ENCODE measurements at regions not wholly inside any gene's neighbourhood (a gene's known extent, or its start where the extent isn't known, plus 50 kb on each side); places are given as distances from the start of the nearest gene placed in this dataset.

GRCh38 chr5:135087950-135088349, 53.9 kb upstream of the PITX1 start (continued):
- TF ChIP-seq ZNF710 (CRISPR knock-in tag; IDR thresholded peaks at IDR 0.05; ENCODE audit: borderline replicate concordance), result no peak
- TF ChIP-seq ZNF350 (CRISPR knock-in tag; IDR thresholded peaks at IDR 0.05; ENCODE audit: borderline replicate concordance, low read depth), result no peak

- intact Hi-C loops (cut with micrococcal nuclease; ENCODE audit: unreplicated experiment), result no loop called here
- Histone ChIP-seq H3K27ac (ENCODE audit: extremely low read length, insufficient read depth, low read length) (no peak overlapping the region), H4K20me1 (ENCODE audit: insufficient read depth, low read length) (no peaks in the 10 kb centered on the region), H3K4me2 (ENCODE audit: low read depth, low read length) (no peak overlapping the region), H3K79me2 (ENCODE audit: insufficient read depth, low read length) (no peaks in the 10 kb centered on the region), H3K4me1 (ENCODE audit: insufficient read depth, low read length) (no peaks in the 10 kb centered on the region), H3K4me3 (replicated peaks in 1 of 3; ENCODE audit: insufficient read depth in 1 of 3, low read depth in 2 of 3, low read length in 3 of 3) (no peak overlapping the region), H3K36me3 (replicated peaks in 1 of 2; ENCODE audit: control insufficient read depth in 1 of 2, insufficient read depth in 2 of 2, low read length in 2 of 2) (no peaks in the 10 kb centered on the region), H2AFZ (ENCODE audit: low read length) (no peak overlapping the region), H3K27me3 (ENCODE audit: control insufficient read depth in 1 of 2, insufficient read depth in 2 of 2, low read length in 2 of 2) (no peaks in the 10 kb centered on the region), H3K9ac (ENCODE audit: insufficient read depth, low read depth, low read length) (no peak overlapping the region), H3K9me3 (ENCODE audit: low read length) (peaks cover 13% of the 10 kb centered on the region)
- no TSS peak for BruUV-seq (replicated peaks)
- in situ Hi-C loops (cut with HindIII; ENCODE audit: extremely low pct_ligation_motif_present, low pct_unique_long_range_greater_than_20kb), result no loop called here
- no peak for DNase-seq (ENCODE audit: low spot score)
- POLR2A ChIA-PET, result no interaction called here
- no peak for FAIRE-seq
- WGBS (ENCODE audit: low lambda C conversion rate), result 81% methylated on average over 13 of the region's 17 CpGs
- CTCF ChIA-PET (ENCODE audit: low intra/inter-chr PET ratio, low total read pairs), result no interaction called here
- ATAC-seq, result no peak
- TF ChIP-seq KDM2A (CRISPR knock-in tag; IDR thresholded peaks at IDR 0.05; ENCODE audit: borderline replicate concordance, low read depth) (no peak), FUBP1 (CRISPR knock-in tag; IDR thresholded peaks at IDR 0.05; ENCODE audit: borderline replicate concordance) (no peak), HDAC6 (IDR thresholded peaks at IDR 0.05; ENCODE audit: low read depth, low read length) (no peak), TOE1 (CRISPR knock-in tag; IDR thresholded peaks at IDR 0.05) (no peak), ZFP36L2 (CRISPR knock-in tag; IDR thresholded peaks at IDR 0.05) (no peak), ATF5 (CRISPR knock-in tag; IDR thresholded peaks at IDR 0.05; ENCODE audit: low read depth) (no peak), ZNF543 (CRISPR knock-in tag; IDR thresholded peaks at IDR 0.05) (no peak), THRA (CRISPR knock-in tag; IDR thresholded peaks at IDR 0.05; ENCODE audit: borderline replicate concordance) (no peak), ISX (CRISPR knock-in tag; conservative IDR thresholded peaks at IDR 0.05) (no peak), TAF15 (IDR thresholded peaks at IDR 0.05; ENCODE audit: low read depth, low read length, poor library complexity, severe bottlenecking) (no peak), FOXK2 (IDR thresholded peaks at IDR 0.05) (no peak), NKX3-1 (CRISPR knock-in tag; IDR thresholded peaks at IDR 0.05) (no peak), RARG (CRISPR knock-in tag; IDR thresholded peaks at IDR 0.05; ENCODE audit: low read depth) (no peak), ZNF737 (CRISPR knock-in tag; IDR thresholded peaks at IDR 0.05; ENCODE audit: borderline replicate concordance) (no peak), ZNF232 (CRISPR knock-in tag; IDR thresholded peaks at IDR 0.05; ENCODE audit: borderline replicate concordance) (no peak), IRF2 (CRISPR knock-in tag; IDR thresholded peaks at IDR 0.05) (no peak)
Measured at GRCh38 chr5:135085936-135086725, 52.1 kb upstream of the PITX1 start.

Data from HepG2 (cell line).